ENCODE measurements at regions not wholly inside any gene's neighbourhood (a gene's known extent, or its start where the extent isn't known, plus 50 kb on each side); places are given as distances from the start of the nearest gene placed in this dataset.

DNA sequence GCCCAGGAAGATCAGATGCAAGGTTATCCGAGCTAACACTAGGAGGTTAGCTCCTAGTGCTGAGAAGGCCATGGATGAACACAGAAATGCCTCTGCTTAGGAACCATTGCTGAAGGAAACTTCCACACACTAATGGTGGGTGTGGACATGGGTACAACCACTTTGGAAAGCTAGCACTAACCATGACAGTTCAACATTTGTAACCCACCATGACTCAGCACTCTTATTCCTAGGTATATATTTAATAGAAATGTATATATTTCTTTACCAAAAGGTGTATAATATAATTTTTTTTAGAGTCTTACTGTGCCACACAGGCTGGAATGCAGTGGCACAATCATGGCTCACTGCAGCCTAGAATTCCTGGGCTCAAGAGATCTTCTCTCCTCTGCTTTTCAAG, 85.3 kb upstream of the BTBD3 start:
- TF ChIP-seq CTCF (IDR thresholded peaks at IDR 0.05 in 2 of 3, conservative IDR thresholded peaks at IDR 0.05 in 1 of 3; ENCODE audit: control insufficient read depth in 2 of 3, extremely low read depth in 1 of 3, insufficient read depth in 1 of 3, low read depth in 3 of 3, low read length in 3 of 3) (no peak), JUNB (IDR thresholded peaks at IDR 0.05) (no peak)

Data from GM12878 (cell line).